Endothelial cell (in vitro differentiated cells): ENCODE measurements at regions not wholly inside any gene's neighbourhood (a gene's known extent, or its start where the extent isn't known, plus 50 kb on each side); places are given as distances from the start of the nearest gene placed in this dataset.
A peak's percentile ranks its signal among the peaks of the same experiment; 100 is the strongest.

Experiments used
- DNase-seq: peaks from one replicate; pipeline ENCODE4 v3.0.0; 2021; ENCODE audit warnings: low spot score
- H3K27ac Mint-ChIP-seq: one replicate; pipeline ENCODE4 v1.8.0; 2021; ENCODE audit warnings: mixed read lengths, inconsistent platforms; ENCODE audit not compliant: unreplicated experiment
- H3K27me3 Mint-ChIP-seq: one replicate; pipeline ENCODE4 v1.8.0; 2021; ENCODE audit warnings: mild to moderate bottlenecking, moderate library complexity, mixed read lengths, inconsistent platforms; ENCODE audit not compliant: unreplicated experiment
- H3K36me3 Mint-ChIP-seq: one replicate; pipeline ENCODE4 v1.8.0; 2021; ENCODE audit warnings: mild to moderate bottlenecking, low read depth, mixed read lengths, inconsistent platforms; ENCODE audit not compliant: unreplicated experiment
- H3K4me1 Mint-ChIP-seq: one replicate; pipeline ENCODE4 v1.8.0; 2021; ENCODE audit warnings: mild to moderate bottlenecking, mixed read lengths, inconsistent platforms; ENCODE audit not compliant: unreplicated experiment
- H3K4me3 Mint-ChIP-seq: one replicate; pipeline ENCODE4 v1.8.0; 2021; ENCODE audit warnings: mild to moderate bottlenecking, mixed read lengths, inconsistent platforms; ENCODE audit not compliant: unreplicated experiment
- H3K9me3 Mint-ChIP-seq: one replicate; pipeline ENCODE4 v1.8.0; 2021; ENCODE audit warnings: mixed read lengths, inconsistent platforms; ENCODE audit not compliant: unreplicated experiment
- TF ChIP-seq, protein P1 (sequence below): fragments of 200-600 bp; sonication (generic); IDR thresholded peaks from one replicate; pipeline ENCODE4 v1.5.0; 2021; ENCODE audit warnings: antibody characterized with exemption; ENCODE audit not compliant: unreplicated experiment

- Mint-ChIP-seq H3K27me3 (peaks cover 3% of the 10 kb centered on the region), H3K4me3 (peak overlapping the region; percentile 68), H3K27ac (peak overlapping the region; percentile 67), H3K9me3 (no peaks in the 10 kb centered on the region), H3K36me3 (no peaks in the 10 kb centered on the region), H3K4me1 (peaks cover 23% of the 10 kb centered on the region)
- TF ChIP-seq, protein P1, sequence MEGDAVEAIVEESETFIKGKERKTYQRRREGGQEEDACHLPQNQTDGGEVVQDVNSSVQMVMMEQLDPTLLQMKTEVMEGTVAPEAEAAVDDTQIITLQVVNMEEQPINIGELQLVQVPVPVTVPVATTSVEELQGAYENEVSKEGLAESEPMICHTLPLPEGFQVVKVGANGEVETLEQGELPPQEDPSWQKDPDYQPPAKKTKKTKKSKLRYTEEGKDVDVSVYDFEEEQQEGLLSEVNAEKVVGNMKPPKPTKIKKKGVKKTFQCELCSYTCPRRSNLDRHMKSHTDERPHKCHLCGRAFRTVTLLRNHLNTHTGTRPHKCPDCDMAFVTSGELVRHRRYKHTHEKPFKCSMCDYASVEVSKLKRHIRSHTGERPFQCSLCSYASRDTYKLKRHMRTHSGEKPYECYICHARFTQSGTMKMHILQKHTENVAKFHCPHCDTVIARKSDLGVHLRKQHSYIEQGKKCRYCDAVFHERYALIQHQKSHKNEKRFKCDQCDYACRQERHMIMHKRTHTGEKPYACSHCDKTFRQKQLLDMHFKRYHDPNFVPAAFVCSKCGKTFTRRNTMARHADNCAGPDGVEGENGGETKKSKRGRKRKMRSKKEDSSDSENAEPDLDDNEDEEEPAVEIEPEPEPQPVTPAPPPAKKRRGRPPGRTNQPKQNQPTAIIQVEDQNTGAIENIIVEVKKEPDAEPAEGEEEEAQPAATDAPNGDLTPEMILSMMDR: no peak
- DNase-seq: no peak
These were observed 54.2 kb upstream of the EGFL7 start for GRCh38 chr9:136608348-136609159.

DNA sequence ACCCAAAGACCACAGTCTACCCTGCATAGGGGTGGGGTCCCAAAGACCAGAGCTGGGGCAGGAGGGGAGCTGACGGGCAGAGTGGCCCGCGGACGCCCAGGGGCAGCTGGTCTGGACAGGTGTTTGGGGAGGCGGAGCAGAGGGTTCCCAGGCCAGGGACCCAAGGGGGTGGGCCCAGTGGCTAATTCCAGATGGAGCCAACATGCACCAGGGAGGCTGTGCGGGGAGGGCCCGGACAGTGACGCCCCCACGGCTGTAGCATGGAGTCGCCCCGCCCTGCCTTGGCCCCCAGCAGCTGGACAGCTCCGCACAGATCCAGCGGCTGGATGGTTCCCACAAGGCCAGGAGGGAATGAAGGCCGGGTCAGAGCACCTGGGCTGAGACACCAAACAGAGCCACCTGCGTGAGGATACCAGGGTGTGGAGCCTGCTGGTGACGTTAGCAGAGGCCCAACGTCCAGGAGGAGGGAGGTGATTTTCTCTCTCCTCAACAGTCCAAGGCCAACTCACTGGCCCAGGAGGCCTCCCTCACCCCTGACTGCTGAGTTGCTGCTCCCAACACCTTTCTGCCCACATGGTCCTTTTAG lies 55.3 kb upstream of the EGFL7 start:
- TF ChIP-seq, protein P1: no peak
- H3K27ac Mint-ChIP-seq: no peak overlapping the region
- H3K4me3 Mint-ChIP-seq: no peak overlapping the region
- H3K36me3 Mint-ChIP-seq: no peaks in the 10 kb centered on the region
- H3K4me1 Mint-ChIP-seq: peaks cover 21% of the 10 kb centered on the region
- peaks cover 2% of the 10 kb centered on the region for H3K27me3 Mint-ChIP-seq
- no peak for DNase-seq
- H3K9me3 Mint-ChIP-seq: no peaks in the 10 kb centered on the region

GRCh38 chr9:136606687-136607333 lies 55.9 kb upstream of the EGFL7 start:
- Mint-ChIP-seq H3K4me3 (no peak overlapping the region), H3K9me3 (no peaks in the 10 kb centered on the region), H3K4me1 (peaks cover 21% of the 10 kb centered on the region), H3K36me3 (no peaks in the 10 kb centered on the region), H3K27me3 (peaks cover 2% of the 10 kb centered on the region), H3K27ac (no peak overlapping the region)
- TF ChIP-seq, protein P1: no peak
- DNase-seq: no peak

DNA sequence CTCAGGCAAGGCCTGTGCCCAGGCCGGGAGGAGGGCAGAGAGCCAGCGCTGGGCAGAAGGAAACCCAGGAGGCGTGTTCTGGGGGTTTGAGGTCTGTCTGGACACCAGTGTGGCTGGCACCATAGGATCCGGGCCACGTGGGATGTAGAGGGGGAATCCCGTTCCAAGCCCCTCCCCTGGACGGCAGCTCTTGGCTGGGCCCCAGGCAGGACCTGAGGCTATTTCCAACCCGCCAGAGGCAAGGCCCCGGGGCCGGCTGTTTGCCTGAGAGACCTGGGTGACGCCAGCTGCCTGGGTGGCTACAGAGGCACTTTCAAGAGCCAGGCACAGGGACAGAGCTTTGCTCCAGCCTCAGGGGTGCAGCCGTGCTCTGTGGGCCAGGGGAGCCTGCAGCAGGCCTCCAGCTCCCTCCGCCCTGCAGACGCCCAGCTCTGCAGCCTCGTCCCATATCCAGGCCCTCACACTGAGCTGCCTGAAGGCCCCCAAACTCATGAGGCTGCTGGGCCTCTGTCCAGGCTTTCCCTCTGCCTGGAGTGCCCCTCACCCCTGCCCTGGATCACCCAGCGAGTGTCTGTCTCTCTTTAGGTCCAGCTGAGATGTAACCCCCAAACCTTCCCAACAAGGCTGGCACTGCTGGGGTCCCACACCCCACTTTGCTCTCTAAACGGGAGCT lies 56.6 kb upstream of the EGFL7 start:
- no peaks in the 10 kb centered on the region for H3K36me3 Mint-ChIP-seq
- H3K9me3 Mint-ChIP-seq: no peaks in the 10 kb centered on the region
- H3K4me1 Mint-ChIP-seq: peaks cover 21% of the 10 kb centered on the region
- no peak for DNase-seq
- H3K27me3 Mint-ChIP-seq: peaks cover 2% of the 10 kb centered on the region
- H3K4me3 Mint-ChIP-seq: no peak overlapping the region
- no peak overlapping the region for H3K27ac Mint-ChIP-seq
- TF ChIP-seq, protein P1: no peak
